ENCODE measurements at regions not wholly inside any gene's neighbourhood (a gene's known extent, or its start where the extent isn't known, plus 50 kb on each side); places are given as distances from the start of the nearest gene placed in this dataset.

DNA sequence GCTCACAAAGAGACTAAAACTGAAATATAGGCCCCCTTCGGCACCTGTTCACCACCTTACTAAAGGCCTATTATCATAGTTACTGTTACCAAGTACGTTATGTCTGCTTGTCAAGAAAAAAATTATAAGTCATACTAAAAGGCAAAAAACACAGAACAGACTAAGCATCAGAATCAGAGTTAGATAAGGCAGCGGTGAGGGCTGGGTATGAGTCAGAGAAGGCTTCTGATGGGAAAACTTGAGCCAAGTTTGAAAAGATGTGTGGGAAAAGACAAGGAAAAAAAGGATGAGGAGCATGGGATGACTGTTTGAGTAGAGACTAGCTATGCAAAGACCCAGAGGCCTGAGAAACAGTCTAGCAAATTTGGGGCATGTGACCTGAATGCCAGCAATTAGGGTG lies 387.2 kb upstream of the SGO1 start:
- no peak overlapping the region for H3K27ac Mint-ChIP-seq (ENCODE audit: unreplicated experiment)
- H3K27me3 Mint-ChIP-seq (ENCODE audit: low read depth), result no peaks in the 10 kb centered on the region
- H3K36me3 Mint-ChIP-seq (ENCODE audit: low read depth), result no peaks in the 10 kb centered on the region
- no peaks in the 10 kb centered on the region for H3K4me1 Mint-ChIP-seq
- no peaks in the 10 kb centered on the region for H3K9me3 Mint-ChIP-seq
- no peak for DNase-seq (ENCODE audit: low read depth, low spot score)
- no peak overlapping the region for H3K4me3 Mint-ChIP-seq
- TF ChIP-seq, protein P1, sequence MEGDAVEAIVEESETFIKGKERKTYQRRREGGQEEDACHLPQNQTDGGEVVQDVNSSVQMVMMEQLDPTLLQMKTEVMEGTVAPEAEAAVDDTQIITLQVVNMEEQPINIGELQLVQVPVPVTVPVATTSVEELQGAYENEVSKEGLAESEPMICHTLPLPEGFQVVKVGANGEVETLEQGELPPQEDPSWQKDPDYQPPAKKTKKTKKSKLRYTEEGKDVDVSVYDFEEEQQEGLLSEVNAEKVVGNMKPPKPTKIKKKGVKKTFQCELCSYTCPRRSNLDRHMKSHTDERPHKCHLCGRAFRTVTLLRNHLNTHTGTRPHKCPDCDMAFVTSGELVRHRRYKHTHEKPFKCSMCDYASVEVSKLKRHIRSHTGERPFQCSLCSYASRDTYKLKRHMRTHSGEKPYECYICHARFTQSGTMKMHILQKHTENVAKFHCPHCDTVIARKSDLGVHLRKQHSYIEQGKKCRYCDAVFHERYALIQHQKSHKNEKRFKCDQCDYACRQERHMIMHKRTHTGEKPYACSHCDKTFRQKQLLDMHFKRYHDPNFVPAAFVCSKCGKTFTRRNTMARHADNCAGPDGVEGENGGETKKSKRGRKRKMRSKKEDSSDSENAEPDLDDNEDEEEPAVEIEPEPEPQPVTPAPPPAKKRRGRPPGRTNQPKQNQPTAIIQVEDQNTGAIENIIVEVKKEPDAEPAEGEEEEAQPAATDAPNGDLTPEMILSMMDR (conservative IDR thresholded peaks at IDR 0.05), result no peak

DNA sequence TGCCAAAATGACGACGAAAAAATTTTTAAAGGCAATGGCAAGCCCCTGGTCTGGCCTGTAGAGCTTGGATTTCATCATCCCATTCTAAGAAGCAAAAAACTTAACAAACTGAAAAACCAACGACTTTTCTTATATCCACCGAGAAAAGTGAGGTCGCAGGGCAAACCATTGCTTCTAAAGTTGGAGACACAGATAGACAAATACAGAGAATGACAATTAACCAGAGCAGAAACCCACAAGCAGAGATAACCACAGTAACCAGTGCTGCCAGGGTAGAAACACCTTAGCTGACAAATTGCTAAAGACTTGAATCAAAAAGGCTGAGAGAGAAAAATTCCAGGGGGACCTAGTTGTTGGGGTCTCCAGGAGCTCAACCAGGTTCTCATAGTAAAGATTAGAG lies 386.5 kb upstream of the SGO1 start:
- no peak overlapping the region for H3K4me3 Mint-ChIP-seq
- no peak overlapping the region for H3K27ac Mint-ChIP-seq (ENCODE audit: unreplicated experiment)
- H3K36me3 Mint-ChIP-seq (ENCODE audit: low read depth), result no peaks in the 10 kb centered on the region
- no peaks in the 10 kb centered on the region for H3K27me3 Mint-ChIP-seq (ENCODE audit: low read depth)
- DNase-seq (ENCODE audit: low read depth, low spot score), result no peak
- H3K9me3 Mint-ChIP-seq, result no peaks in the 10 kb centered on the region
- H3K4me1 Mint-ChIP-seq, result no peaks in the 10 kb centered on the region
- TF ChIP-seq, protein P1 (conservative IDR thresholded peaks at IDR 0.05), result no peak

GRCh38 chr3:20569310-20569709 lies 383.3 kb upstream of the SGO1 start:
- H3K27ac Mint-ChIP-seq (ENCODE audit: unreplicated experiment), result no peak overlapping the region
- H3K27me3 Mint-ChIP-seq (ENCODE audit: low read depth), result no peaks in the 10 kb centered on the region
- H3K9me3 Mint-ChIP-seq, result no peaks in the 10 kb centered on the region
- no peak for DNase-seq (ENCODE audit: low read depth, low spot score)
- H3K4me3 Mint-ChIP-seq, result no peak overlapping the region
- H3K36me3 Mint-ChIP-seq (ENCODE audit: low read depth), result no peaks in the 10 kb centered on the region
- TF ChIP-seq, protein P1 (conservative IDR thresholded peaks at IDR 0.05), result no peak
- H3K4me1 Mint-ChIP-seq, result no peaks in the 10 kb centered on the region

DNA sequence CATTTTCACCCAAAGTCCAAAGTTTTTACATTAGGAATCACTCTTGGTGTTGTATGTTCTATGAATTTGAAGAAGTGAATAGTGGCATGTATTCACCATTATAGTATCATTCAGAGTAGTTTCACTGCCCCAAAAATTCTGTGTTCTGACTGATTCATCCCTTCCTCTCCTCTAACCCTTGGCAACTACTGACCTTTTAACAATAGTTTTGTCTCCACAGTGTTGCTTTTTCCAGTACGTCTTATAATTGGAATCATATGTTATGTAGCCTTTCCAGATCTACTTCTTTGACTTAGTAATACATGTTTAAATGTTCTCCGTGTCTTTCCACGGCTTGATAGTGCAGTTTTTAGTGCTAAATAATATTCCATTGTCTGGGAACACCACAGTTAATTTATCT lies 379.0 kb upstream of the SGO1 start:
- H3K9me3 Mint-ChIP-seq, result no peaks in the 10 kb centered on the region
- TF ChIP-seq, protein P1 (conservative IDR thresholded peaks at IDR 0.05), result no peak
- H3K27me3 Mint-ChIP-seq (ENCODE audit: low read depth), result peaks cover 3% of the 10 kb centered on the region
- H3K27ac Mint-ChIP-seq (ENCODE audit: unreplicated experiment), result no peak overlapping the region
- no peaks in the 10 kb centered on the region for H3K36me3 Mint-ChIP-seq (ENCODE audit: low read depth)
- H3K4me1 Mint-ChIP-seq, result no peaks in the 10 kb centered on the region
- no peak overlapping the region for H3K4me3 Mint-ChIP-seq
- no peak for DNase-seq (ENCODE audit: low read depth, low spot score)

DNA sequence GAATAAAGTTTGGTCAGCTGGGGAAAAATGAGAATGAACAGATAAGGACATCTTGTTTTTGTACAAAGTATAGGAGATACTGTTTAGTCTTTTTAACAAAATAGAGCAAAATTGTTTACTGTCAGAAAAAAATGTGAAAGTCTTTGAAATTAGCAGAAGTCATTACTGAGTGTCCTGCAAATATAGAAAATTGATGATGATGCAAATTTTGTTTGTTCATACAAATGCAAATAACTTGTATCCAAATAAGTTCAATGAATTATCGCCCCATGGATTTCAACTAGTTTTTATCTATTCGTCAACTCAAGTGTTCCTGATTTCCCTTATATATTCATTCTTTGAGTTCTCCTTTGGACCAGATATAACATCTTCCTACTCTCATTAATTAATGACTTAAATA lies 378.0 kb upstream of the SGO1 start:
- DNase-seq (ENCODE audit: low read depth, low spot score), result no peak
- Mint-ChIP-seq H3K27me3 (ENCODE audit: low read depth) (peaks cover 4% of the 10 kb centered on the region), H3K4me1 (no peaks in the 10 kb centered on the region), H3K27ac (ENCODE audit: unreplicated experiment) (no peak overlapping the region), H3K36me3 (ENCODE audit: low read depth) (no peaks in the 10 kb centered on the region), H3K9me3 (no peaks in the 10 kb centered on the region), H3K4me3 (no peak overlapping the region)
- TF ChIP-seq, protein P1 (conservative IDR thresholded peaks at IDR 0.05), result no peak

GRCh38 chr3:20563251-20563650 lies 377.2 kb upstream of the SGO1 start:
- Mint-ChIP-seq H3K4me3 (no peak overlapping the region), H3K27me3 (ENCODE audit: low read depth) (peaks cover 5% of the 10 kb centered on the region), H3K9me3 (no peaks in the 10 kb centered on the region), H3K27ac (ENCODE audit: unreplicated experiment) (no peak overlapping the region), H3K36me3 (ENCODE audit: low read depth) (no peaks in the 10 kb centered on the region), H3K4me1 (no peaks in the 10 kb centered on the region)
- no peak for DNase-seq (ENCODE audit: low read depth, low spot score)
- TF ChIP-seq, protein P1 (conservative IDR thresholded peaks at IDR 0.05), result no peak

Data from neural crest cell (in vitro differentiated cells).